Peyer's patch (tissue), 4 donors: ENCODE measurements at regions not wholly inside any gene's neighbourhood (a gene's known extent, or its start where the extent isn't known, plus 50 kb on each side); places are given as distances from the start of the nearest gene placed in this dataset.

Source experiments
- CTCF ChIP-seq, 6 experiments: fragments of 450-650 bp in 4 of 6; fragments of 200-600 bp in 2 of 6; sonication (generic) in 1 of 6; IDR thresholded peaks; one replicate each; pipeline ENCODE4 v1.5.1; 2017 to 2019; ENCODE audit warnings: antibody characterized with exemption in 6 of 6, mild to moderate bottlenecking in 3 of 6, moderate library complexity in 1 of 6
- POLR2A ChIP-seq, 2 donors: fragments of 450-650 bp; IDR thresholded peaks; one replicate each; pipeline ENCODE4 v1.5.1; 2017; ENCODE audit warnings: antibody characterized with exemption in 2 of 2, mild to moderate bottlenecking in 2 of 2, moderate library complexity in 2 of 2

- TF ChIP-seq CTCF (IDR thresholded peaks at IDR 0.05) (no peak), POLR2A (IDR thresholded peaks at IDR 0.05) (no peak)
These were observed 468.1 kb downstream of the BTG1 start for GRCh38 chr12:91677556-91677955.
